Spleen (tissue), 7 donors: ENCODE measurements at regions not wholly inside any gene's neighbourhood (a gene's known extent, or its start where the extent isn't known, plus 50 kb on each side); places are given as distances from the start of the nearest gene placed in this dataset.

Source experiments
- POLR2A ChIP-seq, 3 donors: fragments of 450-650 bp; IDR thresholded peaks; one replicate each; pipeline ENCODE4 v1.5.1; 2017; ENCODE audit warnings: antibody characterized with exemption in 3 of 3, mild to moderate bottlenecking in 1 of 3
- POLR2AphosphoS5 ChIP-seq, 3 donors: sonication (generic); formaldehyde crosslinking; IDR thresholded peaks; one replicate each; pipeline ENCODE4 v1.5.1; 2017; ENCODE audit warnings: antibody characterized with exemption in 3 of 3
- TF ChIP-seq, protein P1 (sequence below), 11 experiments: fragments of 200-600 bp in 7 of 11; fragments of 450-650 bp in 4 of 11; sonication (generic) in 4 of 11; IDR thresholded peaks in 8 of 11; conservative IDR thresholded peaks in 3 of 11; 1 replicate in 7 of 11; 2 replicates in 4 of 11; pipeline versions ENCODE4 v1.4.0 to v1.8.0; 2016 to 2021; ENCODE audit warnings: antibody characterized with exemption in 11 of 11, inconsistent platforms in 4 of 11, mild to moderate bottlenecking in 1 of 11
- donor health status: DM: no; HTN: no; CAD: no; lungs with moderate emphysema.
- donor health status: DM: no; HTN: no; CAD: no.
- donor health status: DM: no; HTN: no; CAD: no.

DNA sequence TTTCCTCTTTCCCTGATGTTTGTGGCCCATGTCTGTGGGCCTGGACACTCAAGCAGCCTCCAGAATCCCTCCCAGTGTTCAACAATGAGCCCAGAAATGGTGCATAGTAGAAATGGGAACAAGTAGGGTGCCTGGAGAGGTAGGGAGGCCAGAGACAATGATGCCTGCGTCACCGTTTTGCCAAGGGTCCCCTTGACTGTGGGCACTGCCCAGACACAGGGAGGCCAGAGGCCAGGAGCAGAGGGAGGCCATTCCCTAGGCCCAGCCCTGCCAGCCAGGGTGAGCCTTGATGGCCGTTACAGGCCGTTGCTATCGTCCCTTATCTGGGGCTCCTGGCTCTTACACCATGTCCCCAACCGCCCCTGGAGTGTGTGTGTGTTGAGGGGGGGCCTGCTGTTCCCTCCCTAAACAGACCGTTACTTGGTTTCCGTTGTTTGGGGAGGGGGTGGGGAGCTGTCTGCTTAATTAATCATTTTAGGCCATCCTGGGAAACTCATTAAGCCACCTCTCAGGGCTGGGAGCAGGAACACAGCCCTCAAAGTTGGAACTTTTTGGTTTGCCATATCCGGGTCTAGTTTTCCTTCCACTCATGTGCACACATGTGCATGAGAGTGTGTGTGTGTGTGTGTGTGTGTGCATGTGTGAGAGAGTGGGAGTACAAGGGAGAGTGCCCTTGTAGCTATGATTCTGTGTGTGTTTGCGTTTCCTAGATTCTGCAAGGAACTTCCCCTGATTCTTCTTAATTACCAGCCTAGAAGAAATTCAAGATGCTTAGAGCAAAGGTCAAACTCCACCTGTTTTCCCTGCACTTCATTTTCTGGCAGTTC lies 135.2 kb upstream of the HAAO start:
- TF ChIP-seq, protein P1, sequence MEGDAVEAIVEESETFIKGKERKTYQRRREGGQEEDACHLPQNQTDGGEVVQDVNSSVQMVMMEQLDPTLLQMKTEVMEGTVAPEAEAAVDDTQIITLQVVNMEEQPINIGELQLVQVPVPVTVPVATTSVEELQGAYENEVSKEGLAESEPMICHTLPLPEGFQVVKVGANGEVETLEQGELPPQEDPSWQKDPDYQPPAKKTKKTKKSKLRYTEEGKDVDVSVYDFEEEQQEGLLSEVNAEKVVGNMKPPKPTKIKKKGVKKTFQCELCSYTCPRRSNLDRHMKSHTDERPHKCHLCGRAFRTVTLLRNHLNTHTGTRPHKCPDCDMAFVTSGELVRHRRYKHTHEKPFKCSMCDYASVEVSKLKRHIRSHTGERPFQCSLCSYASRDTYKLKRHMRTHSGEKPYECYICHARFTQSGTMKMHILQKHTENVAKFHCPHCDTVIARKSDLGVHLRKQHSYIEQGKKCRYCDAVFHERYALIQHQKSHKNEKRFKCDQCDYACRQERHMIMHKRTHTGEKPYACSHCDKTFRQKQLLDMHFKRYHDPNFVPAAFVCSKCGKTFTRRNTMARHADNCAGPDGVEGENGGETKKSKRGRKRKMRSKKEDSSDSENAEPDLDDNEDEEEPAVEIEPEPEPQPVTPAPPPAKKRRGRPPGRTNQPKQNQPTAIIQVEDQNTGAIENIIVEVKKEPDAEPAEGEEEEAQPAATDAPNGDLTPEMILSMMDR (IDR thresholded peaks at IDR 0.05 in 8 of 11, conservative IDR thresholded peaks at IDR 0.05 in 3 of 11), result no peak
- TF ChIP-seq POLR2A (IDR thresholded peaks at IDR 0.05) (no peak), POLR2AphosphoS5 (IDR thresholded peaks at IDR 0.05) (peak in 1 of 3 donors; percentile 45)
